Astrocyte of the hippocampus (primary cell): ENCODE measurements at regions not wholly inside any gene's neighbourhood (a gene's known extent, or its start where the extent isn't known, plus 50 kb on each side); places are given as distances from the start of the nearest gene placed in this dataset.
"Not testable (repeated sequence)": the region's sequence is repeated elsewhere in the genome, so short reads cannot be mapped to it uniquely, and the experiment has no call there.

Experiments
- DNase-seq: peaks from one replicate; pipeline ENCODE4 v3.0.0; 2011; ENCODE audit warnings: low read depth, low spot score

DNA sequence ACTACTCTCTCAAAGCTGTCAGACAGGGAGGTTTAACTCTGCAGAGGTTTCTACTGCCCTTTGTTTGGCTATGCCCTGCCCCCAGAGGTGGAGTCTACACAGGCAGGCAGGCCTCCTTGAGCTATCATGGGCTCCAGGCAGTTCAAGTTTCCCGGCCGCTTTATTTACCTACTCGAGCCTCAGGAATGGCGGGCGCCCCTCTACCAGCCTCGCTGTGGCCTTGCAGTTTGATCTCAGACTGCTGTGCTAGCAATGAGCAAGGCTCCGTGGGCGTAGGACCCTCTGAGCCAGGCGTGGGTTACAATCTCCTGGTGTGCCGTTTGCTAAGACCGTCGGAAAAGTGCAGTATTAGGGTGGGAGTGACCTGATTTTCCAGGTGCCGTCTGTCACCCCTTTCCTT, 124.3 kb downstream of the PTCHD1 start:
- DNase-seq = not testable (repeated sequence)

DNA sequence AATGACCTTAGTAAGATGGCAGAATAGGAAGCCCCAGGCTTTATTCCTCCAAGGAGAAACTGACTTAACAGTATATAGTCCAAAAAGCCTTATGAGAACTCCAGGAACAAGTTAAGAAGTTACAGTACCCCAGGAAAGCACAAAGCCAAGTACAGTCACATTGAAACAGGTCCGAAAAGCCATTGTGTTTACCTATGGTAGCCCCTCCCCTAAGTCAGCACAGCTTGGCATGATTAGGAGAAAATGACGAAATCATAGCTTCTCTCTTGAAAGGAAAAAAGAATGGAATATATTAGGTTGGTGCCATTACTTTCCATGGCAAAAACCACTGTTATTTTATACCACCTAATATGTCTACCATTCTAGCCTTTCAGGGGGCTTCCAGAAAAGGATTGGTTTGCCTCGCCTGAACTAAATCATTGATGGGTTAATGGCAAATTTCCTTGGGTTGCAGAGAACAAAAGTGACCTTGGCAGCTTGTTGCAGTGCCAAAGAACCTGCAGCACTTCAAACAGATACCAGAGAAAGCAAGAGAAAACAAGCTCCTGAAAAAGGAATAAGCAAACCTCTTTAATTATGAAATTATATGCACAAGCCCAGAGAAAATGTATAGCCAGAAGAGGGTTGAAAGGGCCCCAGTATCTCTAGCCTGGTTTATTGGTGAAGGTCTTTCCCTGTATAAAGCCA, 130.6 kb downstream of the PTCHD1 start:
- DNase-seq = no peak

DNA sequence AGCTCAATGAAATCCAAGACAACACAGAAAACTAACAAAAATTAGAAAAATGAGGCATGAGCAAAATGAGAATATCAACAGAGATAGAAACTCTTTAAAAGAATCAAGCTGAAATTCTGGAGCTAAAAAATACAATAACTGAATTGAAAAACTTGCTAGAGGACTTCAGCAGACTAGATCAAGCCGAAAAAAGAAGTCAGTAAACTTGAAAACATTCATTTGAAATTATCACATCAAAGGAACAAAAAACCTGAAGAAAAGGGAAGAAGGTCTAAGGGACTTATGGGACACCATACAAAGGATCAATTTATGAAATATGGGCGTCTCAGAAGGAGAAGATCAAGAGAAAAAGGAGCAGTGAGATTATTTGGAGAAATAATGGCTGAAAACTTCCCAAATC, 131.3 kb downstream of the PTCHD1 start:
- DNase-seq = no peak

DNA sequence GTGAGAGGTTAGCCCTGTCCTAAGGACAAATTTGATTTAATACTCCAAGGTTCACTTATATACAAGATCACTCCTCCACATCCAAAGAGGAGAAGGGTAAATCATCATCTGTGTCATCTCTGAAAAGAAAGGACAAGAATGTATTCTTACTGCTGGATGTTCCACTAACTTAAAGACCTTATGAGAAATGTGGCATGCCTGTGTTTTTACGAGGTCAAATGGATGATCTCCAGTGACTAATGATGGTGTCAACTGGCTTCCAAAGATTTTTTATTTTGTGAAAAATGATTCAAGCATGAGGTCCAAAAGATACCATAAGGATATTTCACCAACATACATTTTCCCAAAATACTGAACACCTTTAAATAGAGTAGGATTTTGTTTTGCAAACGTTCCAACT, 143.4 kb downstream of the PTCHD1 start:
- DNase-seq = no peak

DNA sequence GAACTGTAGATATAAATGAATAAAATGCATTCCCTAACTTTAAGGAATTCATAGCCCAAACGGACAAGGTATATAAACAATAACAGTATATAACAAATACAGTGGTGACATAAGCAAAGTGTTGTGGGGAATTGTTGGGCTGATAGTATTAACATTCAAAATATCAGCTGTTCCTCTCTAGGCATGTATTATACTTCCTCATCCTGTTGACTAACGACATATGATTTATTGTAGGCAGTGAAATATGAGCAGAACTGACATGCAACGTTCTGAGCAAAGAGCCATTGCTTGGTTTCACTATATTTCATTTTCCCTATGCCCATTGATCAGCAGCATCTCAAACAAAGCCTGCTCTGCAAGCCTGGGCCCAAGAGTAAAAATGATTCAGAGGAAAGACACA, 143.9 kb downstream of the PTCHD1 start:
- DNase-seq = no peak

DNA sequence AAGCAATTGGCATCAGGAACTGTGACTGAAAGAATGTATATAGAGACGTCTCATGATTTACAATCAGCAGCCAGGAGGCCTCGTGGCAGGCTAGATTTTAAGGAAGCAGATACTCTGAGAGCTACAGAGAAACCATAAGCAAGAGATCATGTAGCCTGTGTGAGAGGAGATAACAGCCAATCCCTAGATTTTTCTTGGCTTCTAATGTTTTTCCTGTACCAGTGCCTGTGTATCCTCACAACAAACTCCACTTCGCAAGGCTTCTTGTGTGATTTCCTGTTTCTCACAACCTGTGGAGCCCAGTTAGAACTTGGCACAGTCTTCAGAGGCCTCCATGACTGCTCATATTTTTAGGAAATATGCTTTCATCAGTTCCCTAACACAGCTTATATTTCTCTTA, 147.9 kb downstream of the PTCHD1 start:
- DNase-seq = no peak

DNA sequence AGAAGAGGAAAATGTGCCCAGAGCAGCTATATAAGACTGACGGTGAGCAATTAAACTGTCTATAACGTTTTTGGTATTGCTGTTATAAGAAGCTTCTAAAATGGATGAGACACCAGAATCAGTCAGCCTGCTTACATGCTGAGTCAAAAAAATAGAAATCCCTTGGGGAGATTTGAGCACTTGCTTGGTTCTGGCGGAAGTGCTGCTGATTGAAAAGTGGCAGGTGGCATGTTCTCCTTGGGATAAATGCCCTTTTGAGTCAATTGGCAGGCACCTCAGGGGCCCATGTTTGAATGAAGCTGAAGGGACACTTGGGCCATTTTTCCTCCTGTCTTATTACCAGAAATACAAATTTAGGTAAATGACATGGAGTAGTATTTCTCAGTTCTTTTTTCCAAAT, 148.7 kb downstream of the PTCHD1 start:
- no peak for DNase-seq

DNA sequence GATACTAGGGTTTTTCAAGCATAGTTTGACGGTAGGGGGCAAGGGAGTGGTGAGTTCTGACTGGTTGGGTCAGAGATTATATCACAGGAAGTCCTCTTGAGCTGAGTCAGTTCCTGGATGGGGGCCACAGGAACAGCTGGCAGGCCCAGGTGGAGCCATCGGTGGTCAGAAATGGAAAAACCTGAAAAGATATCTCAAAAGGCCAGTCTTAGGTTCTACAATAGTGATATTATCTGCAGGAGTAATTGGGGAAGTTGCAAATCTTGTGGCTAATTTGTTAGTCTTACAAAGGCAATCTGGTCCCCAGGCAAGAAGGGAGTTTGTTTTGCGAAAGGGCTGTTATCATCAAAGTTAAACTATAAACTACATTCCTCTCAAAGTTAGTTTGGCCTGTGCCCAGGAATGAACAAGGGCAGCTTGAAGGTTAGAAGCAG, 159.3 kb downstream of the PTCHD1 start:
- peak; percentile 18 for DNase-seq

DNA sequence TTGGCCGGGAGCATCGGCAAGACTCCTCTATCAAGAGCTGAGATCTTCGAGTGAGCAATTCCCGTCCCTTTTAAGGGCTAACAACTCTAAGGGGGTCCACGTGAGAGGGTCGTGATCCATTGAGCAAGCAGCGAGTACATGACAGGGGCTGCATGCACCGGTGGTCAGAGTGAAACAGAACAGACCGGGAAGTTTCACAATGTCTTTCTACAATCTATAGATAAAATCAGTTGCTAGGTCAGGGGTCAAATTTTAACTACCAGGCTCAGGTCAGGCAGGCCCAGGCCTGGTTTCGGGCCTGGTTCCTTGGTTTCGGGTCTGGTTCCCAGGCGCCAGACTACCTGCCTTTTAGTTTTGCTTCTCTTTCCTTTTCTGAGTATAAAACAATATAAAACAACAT, 160.1 kb downstream of the PTCHD1 start:
- no peak for DNase-seq

DNA sequence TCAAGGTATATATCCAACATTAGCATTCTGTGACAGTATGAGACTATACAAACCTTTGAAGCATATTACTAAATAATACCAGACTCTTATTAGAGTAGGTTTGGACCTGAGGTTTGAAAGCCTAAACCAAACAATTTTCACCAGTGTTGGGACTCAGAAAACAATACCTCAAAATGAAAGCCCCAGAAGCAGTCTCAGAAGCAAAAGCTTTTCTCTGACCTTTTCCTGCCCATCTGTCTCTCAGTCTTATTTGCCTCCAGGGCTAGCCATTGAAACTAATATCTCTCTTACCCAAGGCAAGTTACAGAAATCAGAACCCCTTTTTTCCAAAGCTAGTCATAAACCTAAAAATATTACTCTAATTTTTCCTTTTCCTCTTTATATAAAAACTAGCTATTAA, 163.3 kb downstream of the PTCHD1 start:
- no peak for DNase-seq

DNA sequence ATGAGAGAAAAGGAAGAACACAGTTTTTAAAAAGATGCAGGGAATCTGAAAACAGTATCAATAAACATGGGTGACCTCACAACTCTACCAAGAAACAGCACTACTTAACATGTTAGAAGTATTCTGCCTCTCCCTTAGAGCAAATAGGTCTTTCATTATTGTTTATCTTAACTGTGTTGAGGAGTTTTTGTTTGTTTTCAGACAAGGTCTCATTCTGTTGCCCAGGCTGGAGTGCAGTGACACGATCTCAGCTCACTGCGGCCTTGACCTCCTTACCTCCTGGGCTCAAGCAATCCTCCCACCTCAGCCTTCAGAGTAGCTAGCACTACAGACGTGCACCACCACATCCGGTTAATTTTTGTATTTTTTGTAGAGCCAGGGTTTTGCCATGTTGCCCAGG, 165.3 kb upstream of the PRDX4 start:
- DNase-seq = no peak

DNA sequence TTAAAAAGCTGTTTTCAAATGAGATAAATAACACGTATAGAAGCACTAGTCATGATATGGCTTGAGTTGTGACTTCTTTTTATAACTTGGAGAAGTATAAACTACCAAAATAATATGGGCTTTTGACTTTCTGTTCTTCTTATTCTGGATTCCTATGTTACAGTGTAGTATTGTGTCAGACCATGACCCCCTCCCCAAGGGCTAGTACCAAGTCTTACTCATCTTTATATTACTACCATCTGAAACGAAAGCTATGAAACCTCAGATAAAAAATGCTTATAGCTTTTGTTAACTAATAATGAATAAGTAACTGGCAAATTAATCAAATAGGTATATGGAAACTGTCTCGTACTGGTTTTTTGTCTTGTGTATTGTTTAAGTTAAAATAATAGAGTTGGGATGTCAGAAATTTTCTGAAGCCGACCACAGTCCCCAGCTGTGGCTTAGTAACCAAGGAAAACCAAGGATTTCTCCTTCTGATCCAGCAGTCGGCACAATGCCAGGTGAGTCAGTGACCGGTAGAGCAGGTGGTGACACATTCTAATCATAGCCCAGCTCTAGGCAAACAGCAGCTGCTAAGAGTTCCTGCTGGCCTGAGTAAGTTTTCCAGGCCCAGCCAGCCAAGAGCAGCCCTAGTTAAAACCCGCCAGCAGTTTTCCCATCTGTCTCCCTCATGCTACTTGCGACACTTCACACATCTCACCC, 163.3 kb upstream of the PRDX4 start:
- peak; percentile 92 for DNase-seq

DNA sequence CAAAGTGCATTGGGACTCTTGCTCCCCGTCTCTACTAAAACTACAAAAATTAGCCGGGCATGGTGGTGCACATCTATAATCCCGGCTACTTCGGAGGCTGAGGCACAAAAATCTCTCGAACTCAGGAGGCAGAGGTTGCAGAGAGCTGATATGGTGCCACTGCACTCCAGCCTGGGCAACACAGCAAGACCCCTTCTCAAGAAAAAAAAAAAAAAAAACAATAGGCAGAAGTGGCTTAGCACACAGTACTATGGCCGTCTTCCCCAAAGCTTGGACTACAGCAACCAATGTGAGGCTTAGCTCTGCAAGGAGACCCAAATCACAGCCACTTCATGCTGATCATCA, 162.8 kb upstream of the PRDX4 start:
- DNase-seq = no peak

DNA sequence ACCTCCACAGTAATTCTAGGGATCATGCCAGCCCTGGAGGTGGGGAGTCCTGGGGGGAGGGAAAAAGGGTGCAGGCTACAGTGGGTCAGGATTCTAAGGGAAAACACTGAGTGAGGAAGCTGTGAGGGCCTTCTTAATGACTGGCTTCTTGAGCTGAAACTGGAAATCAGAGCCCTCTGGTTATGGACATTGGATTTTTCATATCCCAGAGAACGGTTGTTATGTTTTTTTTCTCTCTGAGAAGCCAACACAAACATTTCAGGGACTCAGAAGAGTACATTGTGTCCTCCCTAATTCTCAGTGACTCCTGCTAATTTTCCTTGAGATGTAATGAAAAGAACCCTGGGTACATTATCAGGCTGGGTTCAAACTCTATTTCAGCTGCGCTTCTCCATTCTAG, 162.4 kb upstream of the PRDX4 start:
- DNase-seq = no peak

DNA sequence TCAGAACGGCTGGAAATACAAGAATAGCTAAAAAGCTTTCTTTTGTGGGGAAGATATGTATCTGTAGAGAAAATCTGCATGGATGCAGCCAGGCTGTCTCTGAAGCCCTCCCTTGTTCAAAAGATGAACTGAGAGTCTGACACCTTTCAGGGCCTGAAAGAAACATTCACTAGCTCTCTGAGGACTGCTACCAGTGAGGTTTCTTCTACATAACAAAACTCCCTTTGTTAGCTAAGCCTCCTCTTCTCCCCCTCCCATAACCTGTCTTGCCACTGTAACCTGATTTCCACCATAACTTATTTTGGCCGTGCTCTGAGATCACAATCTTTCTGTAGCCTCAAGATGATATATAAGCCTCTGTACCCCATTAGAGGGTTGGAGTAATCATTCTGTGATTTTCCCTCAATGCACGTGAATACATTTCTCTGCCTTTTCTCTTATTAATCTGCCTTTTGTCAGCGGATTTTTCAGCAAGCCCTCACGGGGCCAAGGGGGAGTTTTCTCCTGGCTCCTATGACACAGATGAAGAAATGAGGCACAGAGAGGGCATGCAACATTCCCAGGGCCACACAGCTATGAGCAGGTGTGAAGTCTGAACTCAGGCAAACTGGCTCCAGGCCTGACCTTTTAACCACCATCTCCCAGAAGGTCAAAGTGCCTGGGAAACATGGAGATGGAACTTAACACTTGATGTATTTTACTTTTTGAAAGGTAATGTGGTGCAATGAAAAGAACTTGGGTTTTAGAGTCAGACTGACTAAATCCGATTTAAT, 161.6 kb upstream of the PRDX4 start:
- DNase-seq = no peak

DNA sequence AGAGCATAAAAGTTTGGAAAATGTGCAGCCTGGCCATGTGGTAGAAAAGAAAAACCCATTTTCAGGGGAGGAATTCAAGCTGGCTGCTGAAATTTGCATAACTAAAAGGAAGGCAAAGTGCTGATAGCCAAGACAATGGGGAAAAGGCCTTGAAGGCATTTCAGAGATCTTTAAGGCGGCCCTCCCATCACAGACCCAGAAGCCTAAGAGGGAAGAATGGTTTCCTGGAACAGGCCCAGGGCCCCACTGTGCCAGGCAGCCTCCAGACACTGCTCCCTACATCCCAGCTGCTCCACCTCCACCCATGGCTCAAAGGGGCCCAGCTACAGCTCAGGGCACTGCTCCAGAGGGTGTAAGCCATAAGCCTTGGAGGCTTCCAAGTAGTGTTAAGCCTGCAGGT, 158.0 kb upstream of the PRDX4 start:
- DNase-seq = no peak

DNA sequence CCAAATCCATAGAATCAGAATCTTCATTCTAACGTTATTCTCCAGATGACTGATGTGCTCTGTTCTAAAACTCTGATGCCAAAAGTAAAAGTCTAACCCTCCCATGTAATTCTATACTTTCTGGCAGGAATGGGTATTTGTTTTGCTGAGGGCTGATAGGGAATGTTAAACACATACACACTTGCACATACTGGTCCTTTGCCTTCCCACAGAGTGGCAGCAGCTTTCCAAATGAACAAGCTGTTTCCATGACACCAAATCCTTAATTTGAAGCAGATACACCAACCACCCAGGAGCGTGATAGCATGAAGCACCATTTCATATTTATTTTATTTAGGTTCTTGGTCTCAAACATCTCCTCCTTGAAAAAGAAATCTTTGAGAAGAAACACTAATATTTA, 155.5 kb upstream of the PRDX4 start:
- DNase-seq = peak; percentile 23

DNA sequence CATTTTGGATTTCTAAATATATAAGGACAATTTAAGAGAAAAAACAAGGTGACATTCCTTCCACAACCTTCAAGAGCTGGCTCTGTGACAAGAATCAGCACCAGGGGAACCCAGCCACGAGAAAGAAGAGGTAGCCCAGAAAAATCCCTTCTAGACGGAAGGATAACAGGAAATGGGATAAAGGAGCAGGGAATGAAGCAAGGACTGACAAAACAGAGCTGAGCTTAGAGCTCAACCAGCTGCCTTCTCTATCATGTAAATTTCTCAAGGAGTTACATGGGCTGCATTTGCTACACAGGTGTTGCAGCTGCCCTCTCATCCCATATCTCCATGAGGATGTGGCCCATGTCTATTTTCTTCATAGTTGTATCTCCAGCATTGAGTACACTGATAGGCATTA, 154.2 kb upstream of the PRDX4 start:
- no peak for DNase-seq

DNA sequence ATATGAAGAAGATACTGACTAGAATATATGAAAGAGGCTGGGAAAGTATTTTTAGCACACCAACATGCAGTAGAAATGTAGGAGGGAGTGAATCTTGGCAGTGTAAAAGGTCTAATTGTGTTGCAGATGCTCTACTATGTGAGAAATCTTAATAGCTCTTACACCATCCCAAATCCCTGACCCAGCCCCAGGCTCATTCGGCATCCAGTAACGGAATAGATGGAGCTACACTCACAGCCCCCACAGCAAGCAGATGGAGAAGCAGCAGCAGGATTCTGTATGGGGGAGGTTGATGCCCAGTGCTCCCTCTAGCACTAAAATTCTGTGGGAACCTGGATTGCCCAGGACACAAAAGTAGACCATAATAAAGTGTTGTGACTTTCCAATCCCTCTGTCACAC, 153.2 kb upstream of the PRDX4 start:
- no peak for DNase-seq

DNA sequence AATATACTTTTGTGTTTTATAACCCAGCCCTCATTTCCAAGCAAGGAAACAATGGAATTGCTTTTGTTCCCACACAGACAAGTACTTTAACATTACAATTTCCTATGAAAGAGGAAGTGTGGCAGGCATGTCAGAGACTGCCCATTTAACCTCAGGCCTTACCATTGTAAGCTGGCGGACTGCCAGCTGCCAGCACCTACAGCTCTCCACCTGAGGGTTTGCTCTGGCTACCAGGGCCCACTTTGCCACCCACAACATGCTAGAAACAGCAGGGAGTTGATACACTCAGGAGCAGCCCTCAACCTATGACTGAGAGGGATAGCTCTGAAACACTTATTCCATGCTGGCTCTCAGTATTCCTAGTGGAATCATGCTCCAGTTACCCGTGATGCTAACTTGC, 152.3 kb upstream of the PRDX4 start:
- DNase-seq = no peak

DNA sequence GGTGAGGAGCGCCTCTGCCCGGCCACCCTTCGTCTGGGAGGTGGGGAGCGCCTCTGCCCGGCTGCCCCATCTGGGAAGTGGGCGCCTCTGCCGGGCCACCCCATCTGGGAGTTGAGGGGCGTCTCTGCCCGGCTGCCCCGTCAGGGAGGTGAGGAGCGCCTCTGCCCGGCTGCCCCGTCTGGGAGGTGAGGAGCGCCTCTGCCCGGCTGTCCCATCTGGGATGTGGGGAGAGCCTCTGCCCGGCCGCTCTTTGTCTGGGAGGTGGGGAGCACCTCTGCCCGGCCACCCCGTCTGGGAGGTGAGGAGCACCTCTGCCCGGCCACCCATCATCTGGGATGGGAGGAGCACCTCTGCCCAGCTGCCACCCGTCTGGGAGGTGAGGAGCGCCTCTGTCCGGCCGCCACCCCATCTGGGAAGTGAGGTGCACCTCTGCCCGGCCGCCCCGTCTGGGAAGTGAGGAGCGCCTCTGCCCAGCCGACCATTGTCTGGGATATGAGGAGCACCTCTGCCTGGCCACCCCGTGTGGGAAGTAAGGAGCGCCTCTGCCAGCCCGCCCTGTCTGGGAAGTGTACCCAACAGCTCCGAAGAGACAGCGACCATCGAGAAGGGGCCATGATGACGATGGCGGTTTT, 144.2 kb upstream of the PRDX4 start:
- not testable (repeated sequence) for DNase-seq

DNA sequence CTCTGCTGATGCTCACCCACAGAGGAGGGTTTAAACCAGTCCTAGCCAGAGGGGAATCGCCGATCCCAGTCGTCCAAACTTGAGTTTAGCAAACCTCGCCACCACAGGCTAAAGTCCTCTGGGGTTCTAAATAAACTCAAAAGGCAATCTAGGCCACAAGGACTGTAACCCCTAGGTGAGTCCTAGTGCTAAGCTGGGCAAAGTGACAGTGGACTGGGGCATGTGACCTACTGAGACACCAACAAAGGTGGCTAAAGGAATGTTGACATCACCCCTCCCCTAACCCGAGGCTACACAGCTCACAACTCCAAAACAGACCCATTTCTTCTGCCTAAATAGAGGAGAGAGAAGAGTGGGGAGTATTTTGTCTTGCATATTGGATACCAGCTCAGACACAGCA, 142.8 kb upstream of the PRDX4 start:
- DNase-seq = no peak
